ENCODE measurements at regions not wholly inside any gene's neighbourhood (a gene's known extent, or its start where the extent isn't known, plus 50 kb on each side); places are given as distances from the start of the nearest gene placed in this dataset.
"Not testable (repeated sequence)": the region's sequence is repeated elsewhere in the genome, so short reads cannot be mapped to it uniquely, and the experiment has no call there.

GRCh38 chr6:50966986-50967385 lies 148.3 kb downstream of the TFAP2B start:
- Mint-ChIP-seq H3K36me3 (ENCODE audit: low read depth) (no peaks in the 10 kb centered on the region), H3K27ac (ENCODE audit: unreplicated experiment) (no peak overlapping the region), H3K4me1 (ENCODE audit: low read depth) (peaks cover 4% of the 10 kb centered on the region), H3K4me3 (ENCODE audit: unreplicated experiment) (no peak overlapping the region), H3K27me3 (ENCODE audit: low read depth) (no peaks in the 10 kb centered on the region), H3K9me3 (ENCODE audit: low read depth) (no peaks in the 10 kb centered on the region)
- no peak for DNase-seq (ENCODE audit: low spot score)
- no peak for TF ChIP-seq CTCF (IDR thresholded peaks at IDR 0.05)

GRCh38 chr6:50968246-50968645 lies 149.6 kb downstream of the TFAP2B start:
- not testable (repeated sequence) for H3K4me3 Mint-ChIP-seq (ENCODE audit: unreplicated experiment); DNase-seq (ENCODE audit: low spot score); H3K36me3 Mint-ChIP-seq (ENCODE audit: low read depth); H3K27ac Mint-ChIP-seq (ENCODE audit: unreplicated experiment); H3K9me3 Mint-ChIP-seq (ENCODE audit: low read depth); H3K27me3 Mint-ChIP-seq (ENCODE audit: low read depth); H3K4me1 Mint-ChIP-seq (ENCODE audit: low read depth)

- Mint-ChIP-seq H3K27me3 (ENCODE audit: low read depth) (no peaks in the 10 kb centered on the region), H3K27ac (ENCODE audit: unreplicated experiment) (no peak overlapping the region), H3K36me3 (ENCODE audit: low read depth) (no peaks in the 10 kb centered on the region), H3K4me1 (ENCODE audit: low read depth) (peaks cover 7% of the 10 kb centered on the region), H3K9me3 (ENCODE audit: low read depth) (no peaks in the 10 kb centered on the region), H3K4me3 (ENCODE audit: unreplicated experiment) (no peak overlapping the region)
- DNase-seq (ENCODE audit: low spot score): no peak
- no peak for TF ChIP-seq CTCF (IDR thresholded peaks at IDR 0.05)
These were observed 152.2 kb downstream of the TFAP2B start for GRCh38 chr6:50970908-50971307.

- no peak overlapping the region for H3K4me3 Mint-ChIP-seq (ENCODE audit: unreplicated experiment)
- H3K9me3 Mint-ChIP-seq (ENCODE audit: low read depth): no peaks in the 10 kb centered on the region
- H3K27me3 Mint-ChIP-seq (ENCODE audit: low read depth): no peaks in the 10 kb centered on the region
- DNase-seq (ENCODE audit: low spot score): no peak
- H3K36me3 Mint-ChIP-seq (ENCODE audit: low read depth): no peaks in the 10 kb centered on the region
- H3K4me1 Mint-ChIP-seq (ENCODE audit: low read depth): peaks cover 10% of the 10 kb centered on the region
- no peak for TF ChIP-seq CTCF (IDR thresholded peaks at IDR 0.05)
- H3K27ac Mint-ChIP-seq (ENCODE audit: unreplicated experiment): no peak overlapping the region
These were observed 154.8 kb downstream of the TFAP2B start for GRCh38 chr6:50973464-50973863.

GRCh38 chr6:50974319-50974718 lies 155.6 kb downstream of the TFAP2B start:
- no peak for DNase-seq (ENCODE audit: low spot score)
- Mint-ChIP-seq H3K4me1 (ENCODE audit: low read depth) (peaks cover 18% of the 10 kb centered on the region), H3K9me3 (ENCODE audit: low read depth) (no peaks in the 10 kb centered on the region), H3K27ac (ENCODE audit: unreplicated experiment) (no peak overlapping the region), H3K36me3 (ENCODE audit: low read depth) (no peaks in the 10 kb centered on the region), H3K4me3 (ENCODE audit: unreplicated experiment) (no peak overlapping the region), H3K27me3 (ENCODE audit: low read depth) (no peaks in the 10 kb centered on the region)
- no peak for TF ChIP-seq CTCF (IDR thresholded peaks at IDR 0.05)

- H3K27ac Mint-ChIP-seq (ENCODE audit: unreplicated experiment): no peak overlapping the region
- H3K9me3 Mint-ChIP-seq (ENCODE audit: low read depth): no peaks in the 10 kb centered on the region
- TF ChIP-seq CTCF (IDR thresholded peaks at IDR 0.05): no peak
- no peaks in the 10 kb centered on the region for H3K27me3 Mint-ChIP-seq (ENCODE audit: low read depth)
- no peaks in the 10 kb centered on the region for H3K36me3 Mint-ChIP-seq (ENCODE audit: low read depth)
- DNase-seq (ENCODE audit: low spot score): no peak
- peaks cover 19% of the 10 kb centered on the region for H3K4me1 Mint-ChIP-seq (ENCODE audit: low read depth)
- no peak overlapping the region for H3K4me3 Mint-ChIP-seq (ENCODE audit: unreplicated experiment)
These were observed 156.5 kb downstream of the TFAP2B start for GRCh38 chr6:50975216-50975615.
